Gastrocnemius medialis (tissue), 4 donors: ENCODE measurements at regions not wholly inside any gene's neighbourhood (a gene's known extent, or its start where the extent isn't known, plus 50 kb on each side); places are given as distances from the start of the nearest gene placed in this dataset.

Source experiments
- ATAC-seq, 2 donors: fragments of 150-250 bp; one replicate each; pipeline ENCODE4 v1.9.1; 2016
- DNase-seq, 2 donors: peaks; one replicate each; pipeline ENCODE4 v3.0.0-alpha.2; 2019
- H3K27ac ChIP-seq, 4 donors: fragments of 200-600 bp; sonication (generic); 1 replicate in 1 of 4; 2 replicates in 3 of 4; pipeline ENCODE4 v1.5.1; 2016 to 2018; ENCODE audit warnings: mild to moderate bottlenecking in 2 of 4, moderate library complexity in 1 of 4
- H3K27me3 ChIP-seq, 3 donors: fragments of 200-600 bp; sonication (generic) in 2 of 3; 1 replicate in 1 of 3; 2 replicates in 2 of 3; pipeline versions ENCODE4 v1.5.1 to v1.6.0; 2016 to 2019; ENCODE audit warnings: mild to moderate bottlenecking in 1 of 3, moderate library complexity in 1 of 3
- H3K36me3 ChIP-seq, 2 donors: fragments of 200-600 bp; sonication (generic) in 1 of 2; one replicate each; pipeline ENCODE4 v1.5.1; 2017 to 2018
- H3K4me1 ChIP-seq, 2 donors: fragments of 200-600 bp; sonication (generic) in 1 of 2; one replicate each; pipeline ENCODE4 v1.5.1; 2016 to 2017; ENCODE audit warnings: mild to moderate bottlenecking in 2 of 2
- H3K4me3 ChIP-seq, 4 donors: fragments of 200-600 bp; sonication (generic) in 3 of 4; 1 replicate in 1 of 4; 2 replicates in 3 of 4; pipeline ENCODE4 v1.5.1; 2016 to 2019; ENCODE audit warnings: mild to moderate bottlenecking in 2 of 4
- H3K9me3 ChIP-seq, 3 donors: fragments of 200-600 bp; sonication (generic) in 2 of 3; 1 replicate in 1 of 3; 2 replicates in 2 of 3; pipeline ENCODE4 v1.5.1; 2016 to 2019
- CTCF ChIP-seq, 5 experiments: fragments of 450-650 bp in 3 of 5; fragments of 200-600 bp in 2 of 5; sonication (generic) in 2 of 5; IDR thresholded peaks in 4 of 5; conservative IDR thresholded peaks in 1 of 5; 1 replicate in 4 of 5; 2 replicates in 1 of 5; pipeline ENCODE4 v1.5.1; 2016 to 2019; ENCODE audit warnings: antibody characterized with exemption in 5 of 5, mild to moderate bottlenecking in 3 of 5, moderate library complexity in 3 of 5
- POLR2A ChIP-seq, 2 donors: fragments of 450-650 bp; IDR thresholded peaks; one replicate each; pipeline ENCODE4 v1.6.1; 2017; ENCODE audit warnings: antibody characterized with exemption in 2 of 2, mild to moderate bottlenecking in 2 of 2, moderate library complexity in 2 of 2
- in situ Hi-C, 4 donors: fragments of 200-750 bp; cut with MboI; loops; one replicate each; pipeline versions ENCODE4 v1.15.0 to v1.8.0; 2017; ENCODE audit warnings: low sequenced_read_pairs in 4 of 4
- intact Hi-C: fragments of 100-400 bp; cut with DNase I; formaldehyde crosslinking; loops from one replicate; pipeline ENCODE4 v1.15.1; 2023; ENCODE audit warnings: low total_unique reads

GRCh38 chr4:23245203-23245832, 552.6 kb downstream of the GBA3 start:
- ATAC-seq = no peak
- no peak for DNase-seq
- H3K9me3 ChIP-seq = no peaks in the 10 kb centered on the region
- H3K4me3 ChIP-seq = no peak overlapping the region
- intact Hi-C loops (no loop called here), in situ Hi-C loops (no loop called here)
- peaks cover 0 to 7% of the 10 kb centered on the region in 2 donors for H3K4me1 ChIP-seq
- H3K27me3 ChIP-seq = no peaks in the 10 kb centered on the region
- no peaks in the 10 kb centered on the region for H3K36me3 ChIP-seq
- TF ChIP-seq POLR2A (IDR thresholded peaks at IDR 0.05) = no peak
- TF ChIP-seq CTCF (IDR thresholded peaks at IDR 0.05 in 4 of 5, conservative IDR thresholded peaks at IDR 0.05 in 1 of 5) = no peak
- H3K27ac ChIP-seq = no peak overlapping the region

GRCh38 chr4:23242962-23243361, 550.2 kb downstream of the GBA3 start:
- in situ Hi-C loops (no loop called here), intact Hi-C loops (loop anchor here (2.0 kb wide), 1 partner anchor 14 kb away; no protein-coding TSS in a partner anchor)
- H3K9me3 ChIP-seq = no peaks in the 10 kb centered on the region
- peak overlapping the region in 1 of 4 donors; percentile 2 for H3K27ac ChIP-seq
- H3K4me1 ChIP-seq = peaks cover under 1 to 13% of the 10 kb centered on the region in 2 donors
- no peak for ATAC-seq
- H3K36me3 ChIP-seq = no peaks in the 10 kb centered on the region
- no peaks in the 10 kb centered on the region for H3K27me3 ChIP-seq
- no peak for DNase-seq
- TF ChIP-seq CTCF (IDR thresholded peaks at IDR 0.05 in 4 of 5, conservative IDR thresholded peaks at IDR 0.05 in 1 of 5) (no peak), POLR2A (IDR thresholded peaks at IDR 0.05) (no peak)
- H3K4me3 ChIP-seq = no peak overlapping the region

GRCh38 chr4:23241408-23241807, 548.7 kb downstream of the GBA3 start:
- ATAC-seq (no peak), DNase-seq (no peak)
- H3K9me3 ChIP-seq = no peaks in the 10 kb centered on the region
- H3K27me3 ChIP-seq = no peaks in the 10 kb centered on the region
- no peaks in the 10 kb centered on the region for H3K36me3 ChIP-seq
- intact Hi-C loops = no loop called here
- in situ Hi-C loops = no loop called here
- H3K27ac ChIP-seq = no peak overlapping the region
- TF ChIP-seq POLR2A (IDR thresholded peaks at IDR 0.05) (no peak), CTCF (IDR thresholded peaks at IDR 0.05 in 4 of 5, conservative IDR thresholded peaks at IDR 0.05 in 1 of 5) (no peak)
- H3K4me1 ChIP-seq = peaks cover 10 to 28% of the 10 kb centered on the region in 2 donors
- no peak overlapping the region for H3K4me3 ChIP-seq

GRCh38 chr4:23238848-23239247, 546.1 kb downstream of the GBA3 start:
- no peak for TF ChIP-seq CTCF (IDR thresholded peaks at IDR 0.05 in 4 of 5, conservative IDR thresholded peaks at IDR 0.05 in 1 of 5)
- no peak for TF ChIP-seq POLR2A (IDR thresholded peaks at IDR 0.05)
- DNase-seq (no peak), ATAC-seq (no peak)
- no peaks in the 10 kb centered on the region for H3K27me3 ChIP-seq
- H3K9me3 ChIP-seq = no peaks in the 10 kb centered on the region
- H3K36me3 ChIP-seq = no peaks in the 10 kb centered on the region
- peaks cover 14 to 36% of the 10 kb centered on the region in 2 donors for H3K4me1 ChIP-seq
- H3K27ac ChIP-seq = peak overlapping the region; percentile 42 to 66 (median 44)
- intact Hi-C loops (no loop called here), in situ Hi-C loops (no loop called here)
- no peak overlapping the region for H3K4me3 ChIP-seq

GRCh38 chr4:23237771-23238170, 545.0 kb downstream of the GBA3 start:
- Histone ChIP-seq H3K27me3 (no peaks in the 10 kb centered on the region), H3K27ac (peak overlapping the region; percentile 44 to 66 (median 52)), H3K4me3 (no peak overlapping the region), H3K36me3 (no peaks in the 10 kb centered on the region), H3K4me1 (peaks cover 14 to 31% of the 10 kb centered on the region in 2 donors), H3K9me3 (no peaks in the 10 kb centered on the region)
- peak; percentile 93 for ATAC-seq
- in situ Hi-C loops (no loop called here), intact Hi-C loops (loop anchor here (2.0 kb wide), 1 partner anchor 53 kb away; no protein-coding TSS in a partner anchor)
- DNase-seq = peak; percentile 67 to 86
- no peak for TF ChIP-seq POLR2A (IDR thresholded peaks at IDR 0.05)
- no peak for TF ChIP-seq CTCF (IDR thresholded peaks at IDR 0.05 in 4 of 5, conservative IDR thresholded peaks at IDR 0.05 in 1 of 5)
